Mammary epithelial cell (primary cell): ENCODE measurements at regions not wholly inside any gene's neighbourhood (a gene's known extent, or its start where the extent isn't known, plus 50 kb on each side); places are given as distances from the start of the nearest gene placed in this dataset.

Experiments
- EZH2 ChIP-seq: IDR thresholded peaks from 2 replicates; pipeline ENCODE4 v1.6.1; 2012; ENCODE audit warnings: low read length, inconsistent platforms, borderline replicate concordance
- TF ChIP-seq, protein P1 (sequence below), 2 donors: IDR thresholded peaks in 1 of 2; conservative IDR thresholded peaks in 1 of 2; 2 replicates each; pipeline ENCODE4 v1.5.1; 2011 to 2012; ENCODE audit warnings: inconsistent platforms in 2 of 2, low read length in 2 of 2, mild to moderate bottlenecking in 2 of 2, control low read depth in 1 of 2, low read depth in 1 of 2; ENCODE audit not compliant: insufficient read depth in 1 of 2; ENCODE audit errors: extremely low read depth in 1 of 2

GRCh38 chr3:31248563-31248992, 284.1 kb upstream of the STT3B start:
- TF ChIP-seq EZH2 = no peak
- TF ChIP-seq, protein P1, sequence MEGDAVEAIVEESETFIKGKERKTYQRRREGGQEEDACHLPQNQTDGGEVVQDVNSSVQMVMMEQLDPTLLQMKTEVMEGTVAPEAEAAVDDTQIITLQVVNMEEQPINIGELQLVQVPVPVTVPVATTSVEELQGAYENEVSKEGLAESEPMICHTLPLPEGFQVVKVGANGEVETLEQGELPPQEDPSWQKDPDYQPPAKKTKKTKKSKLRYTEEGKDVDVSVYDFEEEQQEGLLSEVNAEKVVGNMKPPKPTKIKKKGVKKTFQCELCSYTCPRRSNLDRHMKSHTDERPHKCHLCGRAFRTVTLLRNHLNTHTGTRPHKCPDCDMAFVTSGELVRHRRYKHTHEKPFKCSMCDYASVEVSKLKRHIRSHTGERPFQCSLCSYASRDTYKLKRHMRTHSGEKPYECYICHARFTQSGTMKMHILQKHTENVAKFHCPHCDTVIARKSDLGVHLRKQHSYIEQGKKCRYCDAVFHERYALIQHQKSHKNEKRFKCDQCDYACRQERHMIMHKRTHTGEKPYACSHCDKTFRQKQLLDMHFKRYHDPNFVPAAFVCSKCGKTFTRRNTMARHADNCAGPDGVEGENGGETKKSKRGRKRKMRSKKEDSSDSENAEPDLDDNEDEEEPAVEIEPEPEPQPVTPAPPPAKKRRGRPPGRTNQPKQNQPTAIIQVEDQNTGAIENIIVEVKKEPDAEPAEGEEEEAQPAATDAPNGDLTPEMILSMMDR (conservative IDR thresholded peaks at IDR 0.05 in 1 of 2, IDR thresholded peaks at IDR 0.05 in 1 of 2; ENCODE audit: extremely low read depth in 1 of 2, insufficient read depth in 1 of 2, low read depth in 1 of 2, low read length in 2 of 2) = no peak
